ENCODE measurements at regions not wholly inside any gene's neighbourhood (a gene's known extent, or its start where the extent isn't known, plus 50 kb on each side); places are given as distances from the start of the nearest gene placed in this dataset.
A peak's percentile ranks its signal among the peaks of the same experiment; 100 is the strongest.

GRCh38 chr13:29713839-29714238 is 118.4 kb upstream of the SLC7A1 start:
- DNase-seq: no peak

GRCh38 chr13:29711776-29712175 is 116.3 kb upstream of the SLC7A1 start:
- DNase-seq: no peak

GRCh38 chr13:29710511-29710910 is 115.0 kb upstream of the SLC7A1 start:
- no peak for DNase-seq

- no peak for DNase-seq
Observed at GRCh38 chr13:29709407-29710069, 114.0 kb upstream of the SLC7A1 start.

- peak; percentile 41 to 50 for DNase-seq
Observed at GRCh38 chr13:29707876-29708543, 112.5 kb upstream of the SLC7A1 start.

- no peak for DNase-seq
Observed at GRCh38 chr13:29706923-29707322, 111.4 kb upstream of the SLC7A1 start.

- DNase-seq: no peak
Observed at GRCh38 chr13:29704648-29705047, 109.2 kb upstream of the SLC7A1 start.

GRCh38 chr13:29703421-29703820 is 107.9 kb upstream of the SLC7A1 start:
- no peak for DNase-seq

- DNase-seq: no peak
Observed at GRCh38 chr13:29702912-29703351, 107.4 kb upstream of the SLC7A1 start.

- DNase-seq: no peak
Observed at GRCh38 chr13:29698106-29698505, 102.6 kb upstream of the SLC7A1 start.

- DNase-seq: no peak
Observed at GRCh38 chr13:29696606-29697005, 101.1 kb upstream of the SLC7A1 start.

- no peak for DNase-seq
Observed at GRCh38 chr13:29693275-29693945, 97.9 kb upstream of the SLC7A1 start.

- DNase-seq: no peak
Observed at GRCh38 chr13:29689548-29689947, 94.1 kb upstream of the SLC7A1 start.

GRCh38 chr13:29688193-29688592 is 92.7 kb upstream of the SLC7A1 start:
- no peak for DNase-seq

GRCh38 chr13:29684441-29684840 is 89.0 kb upstream of the SLC7A1 start:
- no peak for DNase-seq

- DNase-seq: no peak
Observed at GRCh38 chr13:29683041-29683440, 87.6 kb upstream of the SLC7A1 start.

GRCh38 chr13:29681864-29682263 is 86.4 kb upstream of the SLC7A1 start:
- no peak for DNase-seq

GRCh38 chr13:29679396-29680053 is 84.0 kb upstream of the SLC7A1 start:
- no peak for DNase-seq

GRCh38 chr13:29677627-29678026 is 82.1 kb upstream of the SLC7A1 start:
- DNase-seq: no peak

- no peak for DNase-seq
Observed at GRCh38 chr13:29676941-29677452, 81.5 kb upstream of the SLC7A1 start.

GRCh38 chr13:29676535-29676934 is 81.0 kb upstream of the SLC7A1 start:
- DNase-seq: no peak

GRCh38 chr13:29674532-29674931 is 79.0 kb upstream of the SLC7A1 start:
- DNase-seq: no peak

- no peak for DNase-seq
Observed at GRCh38 chr13:29664591-29664990, 69.1 kb upstream of the SLC7A1 start.
